ENCODE measurements at regions not wholly inside any gene's neighbourhood (a gene's known extent, or its start where the extent isn't known, plus 50 kb on each side); places are given as distances from the start of the nearest gene placed in this dataset.

- Histone ChIP-seq H3K18ac (ENCODE audit: extremely low read depth, low read length) (no peak overlapping the region), H4K20me1 (replicated peaks in 1 of 2; ENCODE audit: control insufficient read depth in 1 of 2, insufficient read depth in 2 of 2, low read length in 2 of 2) (no peaks in the 10 kb centered on the region), H3K27ac (ENCODE audit: low read depth, low read length) (no peak overlapping the region), H3K23ac (ENCODE audit: insufficient read length) (no peak overlapping the region), H2AFZ (ENCODE audit: low read length) (no peak overlapping the region), H2BK5ac (ENCODE audit: low read depth, low read length) (no peak overlapping the region), H2BK12ac (ENCODE audit: low read depth, low read length) (no peak overlapping the region), H3K4me2 (ENCODE audit: insufficient read depth in 1 of 2, low read depth in 2 of 2, low read length in 2 of 2) (no peak overlapping the region), H4K91ac (replicated peaks; ENCODE audit: insufficient read length, low read length) (no peak overlapping the region), H4K8ac (ENCODE audit: extremely low read depth, insufficient read depth, low read length) (no peak overlapping the region), H2AK5ac (ENCODE audit: low read depth, low read length) (no peak overlapping the region), H2BK120ac (replicated peaks; ENCODE audit: low read depth, low read length) (no peak overlapping the region), H3K14ac (ENCODE audit: insufficient read length) (no peak overlapping the region), H3K27me3 (replicated peaks in 1 of 4; ENCODE audit: control insufficient read depth in 3 of 4, extremely low read depth in 1 of 4, insufficient read depth in 3 of 4, low read length in 3 of 4) (no peaks in the 10 kb centered on the region), H3K79me2 (ENCODE audit: control insufficient read depth in 1 of 2, insufficient read depth in 2 of 2, low read length in 2 of 2) (no peaks in the 10 kb centered on the region), H3K56ac (replicated peaks; ENCODE audit: insufficient read length, low read depth, low read length) (no peak overlapping the region), H3K4ac (replicated peaks; ENCODE audit: insufficient read length, low read depth, low read length) (no peak overlapping the region), H2BK20ac (ENCODE audit: low read length) (0 out of 2 replicates have a peak overlapping the region, but pooled peaks have one; percentile 26), H3K79me1 (ENCODE audit: low read depth, low read length) (no peaks in the 10 kb centered on the region), H4K5ac (ENCODE audit: insufficient read length, low read depth, low read length) (no peak overlapping the region), H2BK15ac (ENCODE audit: low read length) (no peak overlapping the region), H3K9ac (replicated peaks in 1 of 4; ENCODE audit: extremely low read depth in 1 of 4, low read depth in 3 of 4, low read length in 3 of 4) (no peak overlapping the region), H3K4me3 (ENCODE audit: extremely low read depth in 1 of 4, insufficient read depth in 2 of 4, low read depth in 3 of 4, low read length in 4 of 4) (no peak overlapping the region), H3K4me1 (replicated peaks in 1 of 4; ENCODE audit: control insufficient read depth in 3 of 4, insufficient read depth in 4 of 4, low read length in 3 of 4) (peaks cover 0 to 5% (median 2%) of the 10 kb centered on the region in 4 experiments; a peak in 2 of 7 replicates), H3K9me3 (ENCODE audit: insufficient read depth in 2 of 2, low read depth in 1 of 2, low read length in 1 of 2) (no peaks in the 10 kb centered on the region), H3K36me3 (ENCODE audit: control insufficient read depth in 2 of 4, insufficient read depth in 4 of 4, low read length in 3 of 4) (no peaks in the 10 kb centered on the region), H3K23me2 (ENCODE audit: low read depth, low read length) (no peaks in the 10 kb centered on the region)
- no peak for DNase-seq (ENCODE audit: low read depth in 1 of 2, low spot score in 2 of 2)
- ChIA-PET CTCF (ENCODE audit: partially characterized antibody) (interaction anchor here (0.9 to 1.2 kb wide), 4 partner anchors 13 to 441 kb away, joined by 3 to 4 read pairs (median 4); no protein-coding TSS in a partner anchor), POLR2A (ENCODE audit: partially characterized antibody) (no interaction called here)
- WGBS, 2 experiments (ENCODE audit: extremely low coverage in 1 of 2, insufficient coverage in 1 of 2, insufficient read length in 1 of 2, insufficient replicate concordance in 2 of 2, low coverage in 1 of 2, low lambda C conversion rate in 2 of 2, missing lambda C conversion rate in 1 of 2): 96% methylated on average over 5 of the region's 5 CpGs; no CpG with 5 or more reads in 1 of the 2 experiments
- no peak for FAIRE-seq
- TF ChIP-seq TCF12 (IDR thresholded peaks at IDR 0.05; ENCODE audit: low read depth, low read length): no peak
- no peak for TF ChIP-seq RNF2 (IDR thresholded peaks at IDR 0.05; ENCODE audit: borderline replicate concordance, low read depth, low read length, missing control alignments, poor library complexity, severe bottlenecking)
- TF ChIP-seq ATF2 (IDR thresholded peaks at IDR 0.05; ENCODE audit: low read length): no peak
- no peak for TF ChIP-seq POU5F1 (IDR thresholded peaks at IDR 0.05; ENCODE audit: low read depth, low read length)
- TF ChIP-seq SP4 (IDR thresholded peaks at IDR 0.05; ENCODE audit: low read length): no peak
- no peak for TF ChIP-seq BACH1 (IDR thresholded peaks at IDR 0.05; ENCODE audit: low read length)
- TF ChIP-seq YY1 (IDR thresholded peaks at IDR 0.05; ENCODE audit: low read depth, low read length): no peak
- no peak for TF ChIP-seq CTBP2 (IDR thresholded peaks at IDR 0.05; ENCODE audit: borderline replicate concordance, insufficient read depth, insufficient read length, low read length)
- TF ChIP-seq JUN (IDR thresholded peaks at IDR 0.05; ENCODE audit: low read depth, low read length): no peak
- no peak for TF ChIP-seq SP2 (IDR thresholded peaks at IDR 0.05; ENCODE audit: low read length)
- TF ChIP-seq EZH2 (IDR thresholded peaks at IDR 0.05; ENCODE audit: low read depth, low read length, severe bottlenecking): no peak
- TF ChIP-seq NANOG (IDR thresholded peaks at IDR 0.05; ENCODE audit: insufficient read depth, low read depth, low read length, poor library complexity, severe bottlenecking): no peak
Measured at GRCh38 chr5:174340226-174340625, 294.7 kb downstream of the NSG2 start.
